HCT116 (cell line): ENCODE measurements at regions not wholly inside any gene's neighbourhood (a gene's known extent, or its start where the extent isn't known, plus 50 kb on each side); places are given as distances from the start of the nearest gene placed in this dataset.

Source experiments
- ATAC-seq: fragments of 200-7000 bp; cut with Tn5 transposase; 2 replicates; pipeline ENCODE4 v1.9.1; 2020; ENCODE audit warnings: mild to moderate bottlenecking, moderate library complexity
- BruUV-seq: library from RNA; stranded (reverse); fragments of 400-500 nt; replicated peaks from 2 replicates; lab custom pipeline; 2021; lab: Mats Ljungman, UMichigan
- CTCF ChIA-PET: fragments of 300-600 bp; sonication (Branson Sonifier 250); formaldehyde crosslinking; loops from one replicate; lab custom pipeline; 2021; ENCODE audit warnings: antibody characterized with exemption; lab: Charles Lee
- POLR2A ChIA-PET: fragments of 300-600, 350-600 bp; sonication (Branson Sonifier 250); formaldehyde crosslinking; loops from one replicate; lab custom pipeline; 2021; ENCODE audit warnings: antibody characterized with exemption; lab: Charles Lee
- RAD21 ChIA-PET, 2 experiments: fragments of 300-600 bp; sonication (Branson Sonifier 250); formaldehyde crosslinking; loops; one replicate each; lab custom pipeline; 2023; ENCODE audit warnings: low total read pairs in 2 of 2; ENCODE audit not compliant: uncharacterized antibody in 2 of 2, unreplicated experiment in 2 of 2, low non-redundant PET in 1 of 2; lab: Charles Lee
- DNase-seq: peaks from one replicate; pipeline ENCODE4 v3.0.0-alpha.2; 2010; ENCODE audit warnings: low read depth, low spot score
- H2AFZ ChIP-seq: fragments of 200-600 bp; shearing (Covaris generic), sonication (generic); 2 replicates; pipeline ENCODE4 v1.6.1; 2017; ENCODE audit warnings: low read depth, mixed run types, mixed read lengths, antibody characterized with exemption, low read length; ENCODE audit not compliant: poor library complexity, severe bottlenecking
- H3K27ac ChIP-seq: 2 replicates; pipeline ENCODE4 v1.5.1; 2012; ENCODE audit warnings: low read depth, low read length
- H3K27me3 ChIP-seq: fragments of 200-600 bp; sonication (generic); 2 replicates; pipeline ENCODE4 v1.6.1; 2016; ENCODE audit warnings: mixed run types, low read length, mixed read lengths; ENCODE audit not compliant: insufficient read depth
- H3K36me3 ChIP-seq, 2 experiments: fragments of 200-500 bp in 1 of 2; fragments of 200-600 bp in 1 of 2; sonication (Bioruptor generic) in 1 of 2; sonication (generic) in 1 of 2; 2 replicates each; pipeline versions ENCODE4 v1.5.1 to v1.6.1; 2014 to 2016; ENCODE audit warnings: low read length in 2 of 2, inconsistent platforms in 1 of 2, mixed read lengths in 1 of 2, mixed run types in 1 of 2; ENCODE audit not compliant: insufficient read depth in 2 of 2, control insufficient read depth in 1 of 2
- H3K4me1 ChIP-seq, 2 experiments: fragments of 200-600 bp in 1 of 2; sonication (generic) in 1 of 2; 2 replicates each; pipeline versions ENCODE4 v1.5.1 to v1.6.1; 2012 to 2017; ENCODE audit warnings: low read length in 2 of 2, inconsistent platforms in 1 of 2, mild to moderate bottlenecking in 1 of 2, mixed read lengths in 1 of 2, mixed run types in 1 of 2, moderate library complexity in 1 of 2; ENCODE audit not compliant: insufficient read depth in 2 of 2, control insufficient read depth in 1 of 2
- H3K4me2 ChIP-seq: fragments of 200-600 bp; sonication (generic); 2 replicates; pipeline ENCODE4 v1.6.1; 2017; ENCODE audit warnings: mixed run types, low read length, mixed read lengths
- H3K4me3 ChIP-seq, 2 experiments: fragments of 200-600 bp in 1 of 2; sonication (generic) in 1 of 2; replicated peaks in 1 of 2; 2 replicates each; pipeline ENCODE4 v1.5.1; 2011 to 2016; ENCODE audit warnings: low read length in 2 of 2, control low read depth in 1 of 2, low read depth in 1 of 2, mild to moderate bottlenecking in 1 of 2, mixed read lengths in 1 of 2, mixed run types in 1 of 2
- H3K79me2 ChIP-seq: fragments of 200-600 bp; sonication (generic); 2 replicates; pipeline ENCODE4 v1.6.1; 2017; ENCODE audit warnings: mild to moderate bottlenecking, mixed run types, low read length, moderate library complexity, mixed read lengths; ENCODE audit not compliant: insufficient read depth
- H3K9ac ChIP-seq: fragments of 200-600 bp; sonication (generic); 2 replicates; pipeline ENCODE4 v1.6.1; 2016; ENCODE audit warnings: low read length, mixed read lengths
- H3K9me2 ChIP-seq: fragments of 200-600 bp; sonication (generic), shearing (Covaris generic); 2 replicates; pipeline ENCODE4 v1.6.1; 2017; ENCODE audit warnings: mixed run types, mild to moderate bottlenecking, moderate library complexity; ENCODE audit not compliant: insufficient read depth
- H3K9me3 ChIP-seq, 2 experiments: fragments of 200-500 bp in 1 of 2; fragments of 200-600 bp in 1 of 2; sonication (Bioruptor generic) in 1 of 2; sonication (generic) in 1 of 2; 2 replicates each; pipeline ENCODE4 v1.6.1; 2014 to 2017; ENCODE audit warnings: low read length in 2 of 2, mixed read lengths in 2 of 2, inconsistent platforms in 1 of 2, low read depth in 1 of 2, mild to moderate bottlenecking in 1 of 2, mixed run types in 1 of 2, moderate library complexity in 1 of 2; ENCODE audit not compliant: control insufficient read depth in 1 of 2, insufficient read depth in 1 of 2
- H4K20me1 ChIP-seq: fragments of 200-600 bp; sonication (generic), shearing (Covaris generic); 2 replicates; pipeline ENCODE4 v1.6.1; 2017; ENCODE audit warnings: mixed run types, mild to moderate bottlenecking, moderate library complexity; ENCODE audit not compliant: insufficient read depth
- CEBPB ChIP-seq: IDR thresholded peaks from 2 replicates; pipeline ENCODE4 v1.6.1; 2012; ENCODE audit warnings: low read depth
- EZH2 ChIP-seq: fragments of 200-600 bp; sonication (generic); IDR thresholded peaks from 2 replicates; pipeline ENCODE4 v1.6.1; 2017; ENCODE audit warnings: antibody characterized with exemption, mixed run types
- POLR2A ChIP-seq: IDR thresholded peaks from 2 replicates; pipeline ENCODE4 v1.7.0; 2011; ENCODE audit warnings: borderline replicate concordance; ENCODE audit not compliant: insufficient read depth, insufficient read length; ENCODE audit errors: extremely low read depth
- TCF7L2 ChIP-seq: IDR thresholded peaks from 2 replicates; pipeline ENCODE4 v1.7.0; 2011; ENCODE audit warnings: borderline replicate concordance, inconsistent platforms; ENCODE audit not compliant: insufficient read depth, insufficient read length; ENCODE audit errors: extremely low read depth
- ZFX ChIP-seq: fragments of 450-650 bp; IDR thresholded peaks from 2 replicates; pipeline ENCODE4 v1.6.1; 2017
- intact Hi-C: fragments of 100-400 bp; cut with micrococcal nuclease; formaldehyde crosslinking; loops from 2 replicates; pipeline ENCODE4 v1.10.0; 2022
- TF ChIP-seq, protein P1 (sequence below): IDR thresholded peaks from 2 replicates; pipeline ENCODE4 v1.6.1; 2012; ENCODE audit warnings: low read depth
- TF ChIP-seq, protein P2 (sequence below): IDR thresholded peaks from 2 replicates; pipeline ENCODE4 v1.6.1; 2011; ENCODE audit warnings: mild to moderate bottlenecking, low read length, moderate library complexity; ENCODE audit not compliant: insufficient replicate concordance; ENCODE audit errors: extremely low read depth
- TF ChIP-seq, protein P3 (sequence below): IDR thresholded peaks from 2 replicates; pipeline ENCODE4 v1.6.1; 2012
- TF ChIP-seq, protein P4 (sequence below): IDR thresholded peaks from 2 replicates; pipeline ENCODE4 v1.6.1; 2012

DNA sequence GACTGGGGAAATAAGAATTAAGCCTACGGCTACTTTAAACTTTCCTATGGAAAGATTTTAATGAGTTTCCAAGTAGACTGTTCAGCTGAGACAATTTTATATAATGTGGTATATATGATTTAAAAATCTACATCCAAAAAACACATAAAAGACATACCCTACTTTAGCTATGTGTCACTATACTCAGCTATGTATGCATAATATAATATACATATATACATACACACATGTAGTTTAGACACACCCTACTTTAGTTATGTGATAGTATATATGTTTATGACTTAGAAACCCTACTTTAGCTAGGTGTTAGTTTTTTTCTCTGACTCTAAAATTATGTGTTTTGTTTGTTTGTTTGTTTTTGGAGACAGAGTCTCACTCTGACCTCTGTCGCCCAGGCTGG is 100.5 kb upstream of the DAB2 start:
- ChIA-PET RAD21 (no interaction called here), CTCF (interaction anchor here (1.4 kb wide), 1 partner anchor 22 kb away, joined by 4 read pairs; no protein-coding TSS in a partner anchor), POLR2A (no interaction called here)
- intact Hi-C loops = no loop called here
- Histone ChIP-seq H4K20me1 (no peaks in the 10 kb centered on the region), H3K27ac (no peak overlapping the region), H3K79me2 (no peaks in the 10 kb centered on the region), H3K27me3 (no peaks in the 10 kb centered on the region), H3K9me2 (no peaks in the 10 kb centered on the region), H3K4me1 (no peaks in the 10 kb centered on the region), H3K36me3 (no peaks in the 10 kb centered on the region), H3K9me3 (no peaks in the 10 kb centered on the region), H3K9ac (no peak overlapping the region), H3K4me3 (no peak overlapping the region), H3K4me2 (no peak overlapping the region), H2AFZ (no peak overlapping the region)
- TF ChIP-seq CEBPB (no peak), TCF7L2 (no peak), POLR2A (no peak), EZH2 (no peak), ZFX (no peak)
- TF ChIP-seq, protein P1, sequence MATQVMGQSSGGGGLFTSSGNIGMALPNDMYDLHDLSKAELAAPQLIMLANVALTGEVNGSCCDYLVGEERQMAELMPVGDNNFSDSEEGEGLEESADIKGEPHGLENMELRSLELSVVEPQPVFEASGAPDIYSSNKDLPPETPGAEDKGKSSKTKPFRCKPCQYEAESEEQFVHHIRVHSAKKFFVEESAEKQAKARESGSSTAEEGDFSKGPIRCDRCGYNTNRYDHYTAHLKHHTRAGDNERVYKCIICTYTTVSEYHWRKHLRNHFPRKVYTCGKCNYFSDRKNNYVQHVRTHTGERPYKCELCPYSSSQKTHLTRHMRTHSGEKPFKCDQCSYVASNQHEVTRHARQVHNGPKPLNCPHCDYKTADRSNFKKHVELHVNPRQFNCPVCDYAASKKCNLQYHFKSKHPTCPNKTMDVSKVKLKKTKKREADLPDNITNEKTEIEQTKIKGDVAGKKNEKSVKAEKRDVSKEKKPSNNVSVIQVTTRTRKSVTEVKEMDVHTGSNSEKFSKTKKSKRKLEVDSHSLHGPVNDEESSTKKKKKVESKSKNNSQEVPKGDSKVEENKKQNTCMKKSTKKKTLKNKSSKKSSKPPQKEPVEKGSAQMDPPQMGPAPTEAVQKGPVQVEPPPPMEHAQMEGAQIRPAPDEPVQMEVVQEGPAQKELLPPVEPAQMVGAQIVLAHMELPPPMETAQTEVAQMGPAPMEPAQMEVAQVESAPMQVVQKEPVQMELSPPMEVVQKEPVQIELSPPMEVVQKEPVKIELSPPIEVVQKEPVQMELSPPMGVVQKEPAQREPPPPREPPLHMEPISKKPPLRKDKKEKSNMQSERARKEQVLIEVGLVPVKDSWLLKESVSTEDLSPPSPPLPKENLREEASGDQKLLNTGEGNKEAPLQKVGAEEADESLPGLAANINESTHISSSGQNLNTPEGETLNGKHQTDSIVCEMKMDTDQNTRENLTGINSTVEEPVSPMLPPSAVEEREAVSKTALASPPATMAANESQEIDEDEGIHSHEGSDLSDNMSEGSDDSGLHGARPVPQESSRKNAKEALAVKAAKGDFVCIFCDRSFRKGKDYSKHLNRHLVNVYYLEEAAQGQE = no peak
- TF ChIP-seq, protein P2, sequence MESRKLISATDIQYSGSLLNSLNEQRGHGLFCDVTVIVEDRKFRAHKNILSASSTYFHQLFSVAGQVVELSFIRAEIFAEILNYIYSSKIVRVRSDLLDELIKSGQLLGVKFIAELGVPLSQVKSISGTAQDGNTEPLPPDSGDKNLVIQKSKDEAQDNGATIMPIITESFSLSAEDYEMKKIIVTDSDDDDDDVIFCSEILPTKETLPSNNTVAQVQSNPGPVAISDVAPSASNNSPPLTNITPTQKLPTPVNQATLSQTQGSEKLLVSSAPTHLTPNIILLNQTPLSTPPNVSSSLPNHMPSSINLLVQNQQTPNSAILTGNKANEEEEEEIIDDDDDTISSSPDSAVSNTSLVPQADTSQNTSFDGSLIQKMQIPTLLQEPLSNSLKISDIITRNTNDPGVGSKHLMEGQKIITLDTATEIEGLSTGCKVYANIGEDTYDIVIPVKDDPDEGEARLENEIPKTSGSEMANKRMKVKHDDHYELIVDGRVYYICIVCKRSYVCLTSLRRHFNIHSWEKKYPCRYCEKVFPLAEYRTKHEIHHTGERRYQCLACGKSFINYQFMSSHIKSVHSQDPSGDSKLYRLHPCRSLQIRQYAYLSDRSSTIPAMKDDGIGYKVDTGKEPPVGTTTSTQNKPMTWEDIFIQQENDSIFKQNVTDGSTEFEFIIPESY = no peak
- TF ChIP-seq, protein P3, sequence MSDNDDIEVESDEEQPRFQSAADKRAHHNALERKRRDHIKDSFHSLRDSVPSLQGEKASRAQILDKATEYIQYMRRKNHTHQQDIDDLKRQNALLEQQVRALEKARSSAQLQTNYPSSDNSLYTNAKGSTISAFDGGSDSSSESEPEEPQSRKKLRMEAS = no peak
- TF ChIP-seq, protein P4, sequence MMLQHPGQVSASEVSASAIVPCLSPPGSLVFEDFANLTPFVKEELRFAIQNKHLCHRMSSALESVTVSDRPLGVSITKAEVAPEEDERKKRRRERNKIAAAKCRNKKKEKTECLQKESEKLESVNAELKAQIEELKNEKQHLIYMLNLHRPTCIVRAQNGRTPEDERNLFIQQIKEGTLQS = no peak
- ATAC-seq (no peak), DNase-seq (no peak)
- no TSS peak for BruUV-seq
